Natural killer cell (primary cell): ENCODE measurements at regions not wholly inside any gene's neighbourhood (a gene's known extent, or its start where the extent isn't known, plus 50 kb on each side); places are given as distances from the start of the nearest gene placed in this dataset.

ENCODE experiments used
- ATAC-seq, 3 donors: fragments of 150-1000 bp in 2 of 3; fragments of 200-7000 bp in 1 of 3; cut with Tn5 transposase; 1 replicate in 1 of 3; 2 replicates in 2 of 3; pipeline ENCODE4 v1.10.0; 2021; ENCODE audit warnings: mild to moderate bottlenecking in 2 of 3, moderate library complexity in 2 of 3
- DNase-seq, 2 donors: peaks; one replicate each; pipeline versions ENCODE4 v3.0.0 to v3.0.0-alpha.2; 2013 to 2021; ENCODE audit warnings: mixed read lengths in 1 of 2
- H3K27ac ChIP-seq: one replicate; pipeline ENCODE4 v1.5.1; 2013; ENCODE audit warnings: mild to moderate bottlenecking, low read length
- H3K27me3 ChIP-seq: one replicate; pipeline ENCODE4 v1.6.1; 2013; ENCODE audit warnings: low read length; ENCODE audit not compliant: control insufficient read depth, insufficient read depth
- H3K36me3 ChIP-seq: one replicate; pipeline ENCODE4 v1.6.1; 2013; ENCODE audit warnings: low read length; ENCODE audit not compliant: control insufficient read depth, insufficient read depth
- H3K4me1 ChIP-seq: one replicate; pipeline ENCODE4 v1.6.1; 2013; ENCODE audit warnings: low read length; ENCODE audit not compliant: control insufficient read depth, insufficient read depth
- H3K4me3 ChIP-seq: one replicate; pipeline ENCODE4 v1.5.1; 2013; ENCODE audit warnings: low read length
- H3K9me3 ChIP-seq: one replicate; pipeline ENCODE4 v1.6.1; 2013; ENCODE audit warnings: low read length; ENCODE audit not compliant: control insufficient read depth, insufficient read depth
- H3K27ac Mint-ChIP-seq, 2 donors: one replicate each; pipeline ENCODE4 v1.8.0; 2022; ENCODE audit warnings: mild to moderate bottlenecking in 2 of 2, mixed read lengths in 2 of 2, moderate library complexity in 1 of 2
- H3K27me3 Mint-ChIP-seq, 2 donors: one replicate each; pipeline ENCODE4 v1.8.0; 2022; ENCODE audit warnings: low read depth in 2 of 2, mixed read lengths in 2 of 2
- H3K36me3 Mint-ChIP-seq: one replicate; pipeline ENCODE4 v1.8.0; 2022; ENCODE audit warnings: mixed read lengths
- H3K4me1 Mint-ChIP-seq, 2 donors: one replicate each; pipeline ENCODE4 v1.8.0; 2022; ENCODE audit warnings: mixed read lengths in 2 of 2
- H3K4me3 Mint-ChIP-seq: one replicate; pipeline ENCODE4 v1.8.0; 2022; ENCODE audit warnings: mild to moderate bottlenecking, moderate library complexity, mixed read lengths
- H3K9me3 Mint-ChIP-seq, 2 donors: one replicate each; pipeline ENCODE4 v1.8.0; 2022; ENCODE audit warnings: mixed read lengths in 2 of 2
- CTCF ChIP-seq: fragments of 200-600 bp; IDR thresholded peaks from one replicate; pipeline ENCODE4 v1.8.0; 2022; ENCODE audit warnings: antibody characterized with exemption
- WGBS: methylation state at CpG from one replicate; pipeline ENCODE4 v1.1.7; 2013; ENCODE audit warnings: missing lambda C conversion rate; ENCODE audit not compliant: insufficient coverage; 5-methylcytosine and 5-hydroxymethylcytosine counted together
- intact Hi-C: fragments of 100-400 bp; cut with micrococcal nuclease; formaldehyde crosslinking; loops from one replicate; pipeline ENCODE4 v1.14.2; 2022

- H3K27ac ChIP-seq: no peak overlapping the region
- 0% methylated on average over 1 of the region's 5 CpGs for WGBS
- Mint-ChIP-seq H3K4me3 (no peak overlapping the region), H3K4me1 (no peaks in the 10 kb centered on the region), H3K9me3 (no peaks in the 10 kb centered on the region), H3K36me3 (no peaks in the 10 kb centered on the region), H3K27me3 (peaks cover 9 to 15% of the 10 kb centered on the region in 2 donors), H3K27ac (no peak overlapping the region)
- H3K27me3 ChIP-seq: no peaks in the 10 kb centered on the region
- H3K4me3 ChIP-seq: no peak overlapping the region
- ATAC-seq (no peak), DNase-seq (no peak)
- H3K4me1 ChIP-seq: no peaks in the 10 kb centered on the region
- TF ChIP-seq CTCF: no peak
- intact Hi-C loops: no loop called here
- no peaks in the 10 kb centered on the region for H3K9me3 ChIP-seq
- no peaks in the 10 kb centered on the region for H3K36me3 ChIP-seq
These were observed 66.5 kb upstream of the ARRDC4 start for GRCh38 chr15:97893967-97894366.

GRCh38 chr15:97899981-97900380 lies 60.5 kb upstream of the ARRDC4 start:
- TF ChIP-seq CTCF: no peak
- peaks cover 42 to 46% of the 10 kb centered on the region in 2 donors for H3K27me3 Mint-ChIP-seq
- no peak for DNase-seq
- H3K27me3 ChIP-seq: no peaks in the 10 kb centered on the region
- no peaks in the 10 kb centered on the region for H3K9me3 ChIP-seq
- H3K4me3 ChIP-seq: no peak overlapping the region
- no peak for ATAC-seq
- no peak overlapping the region for H3K27ac Mint-ChIP-seq
- H3K4me1 Mint-ChIP-seq: no peaks in the 10 kb centered on the region
- H3K9me3 Mint-ChIP-seq: no peaks in the 10 kb centered on the region
- 82% methylated on average over 5 of the region's 5 CpGs for WGBS
- H3K4me1 ChIP-seq: no peaks in the 10 kb centered on the region
- no peaks in the 10 kb centered on the region for H3K36me3 Mint-ChIP-seq
- no peaks in the 10 kb centered on the region for H3K36me3 ChIP-seq
- H3K4me3 Mint-ChIP-seq: no peak overlapping the region
- intact Hi-C loops: no loop called here
- no peak overlapping the region for H3K27ac ChIP-seq

- Mint-ChIP-seq H3K27ac (no peak overlapping the region), H3K27me3 (peaks cover 46 to 64% of the 10 kb centered on the region in 2 donors), H3K36me3 (no peaks in the 10 kb centered on the region), H3K9me3 (no peaks in the 10 kb centered on the region), H3K4me1 (no peaks in the 10 kb centered on the region), H3K4me3 (no peak overlapping the region)
- intact Hi-C loops: no loop called here
- 77% methylated on average over 10 of the region's 10 CpGs for WGBS
- Histone ChIP-seq H3K27me3 (no peaks in the 10 kb centered on the region), H3K4me3 (no peak overlapping the region), H3K9me3 (no peaks in the 10 kb centered on the region), H3K36me3 (no peaks in the 10 kb centered on the region), H3K27ac (no peak overlapping the region), H3K4me1 (no peaks in the 10 kb centered on the region)
- ATAC-seq: no peak
- no peak for DNase-seq
- TF ChIP-seq CTCF: no peak
These were observed 58.2 kb upstream of the ARRDC4 start for GRCh38 chr15:97902140-97902780.

GRCh38 chr15:97903560-97903959 lies 56.9 kb upstream of the ARRDC4 start:
- no peak overlapping the region for H3K4me3 ChIP-seq
- DNase-seq (no peak), ATAC-seq (no peak)
- no peaks in the 10 kb centered on the region for H3K9me3 ChIP-seq
- H3K27me3 ChIP-seq: no peaks in the 10 kb centered on the region
- no peak overlapping the region for H3K4me3 Mint-ChIP-seq
- no peak overlapping the region for H3K27ac Mint-ChIP-seq
- H3K27ac ChIP-seq: no peak overlapping the region
- peaks cover 53 to 74% of the 10 kb centered on the region in 2 donors for H3K27me3 Mint-ChIP-seq
- H3K36me3 ChIP-seq: no peaks in the 10 kb centered on the region
- no peaks in the 10 kb centered on the region for H3K4me1 Mint-ChIP-seq
- H3K9me3 Mint-ChIP-seq: no peaks in the 10 kb centered on the region
- WGBS: 51% methylated on average over 3 of the region's 3 CpGs
- intact Hi-C loops: no loop called here
- H3K4me1 ChIP-seq: no peaks in the 10 kb centered on the region
- H3K36me3 Mint-ChIP-seq: no peaks in the 10 kb centered on the region
- TF ChIP-seq CTCF: no peak
